GM19043 (cell line): ENCODE measurements at regions not wholly inside any gene's neighbourhood (a gene's known extent, or its start where the extent isn't known, plus 50 kb on each side); places are given as distances from the start of the nearest gene placed in this dataset.
"Not testable (repeated sequence)": the region's sequence is repeated elsewhere in the genome, so short reads cannot be mapped to it uniquely, and the experiment has no call there.

ENCODE experiments used
- ATAC-seq: cut with Tn5 transposase; IDR thresholded peaks from one replicate; pipeline ENCODE4 v1.9.1; 2021; ENCODE audit warnings: low read depth; ENCODE audit not compliant: unreplicated experiment

DNA sequence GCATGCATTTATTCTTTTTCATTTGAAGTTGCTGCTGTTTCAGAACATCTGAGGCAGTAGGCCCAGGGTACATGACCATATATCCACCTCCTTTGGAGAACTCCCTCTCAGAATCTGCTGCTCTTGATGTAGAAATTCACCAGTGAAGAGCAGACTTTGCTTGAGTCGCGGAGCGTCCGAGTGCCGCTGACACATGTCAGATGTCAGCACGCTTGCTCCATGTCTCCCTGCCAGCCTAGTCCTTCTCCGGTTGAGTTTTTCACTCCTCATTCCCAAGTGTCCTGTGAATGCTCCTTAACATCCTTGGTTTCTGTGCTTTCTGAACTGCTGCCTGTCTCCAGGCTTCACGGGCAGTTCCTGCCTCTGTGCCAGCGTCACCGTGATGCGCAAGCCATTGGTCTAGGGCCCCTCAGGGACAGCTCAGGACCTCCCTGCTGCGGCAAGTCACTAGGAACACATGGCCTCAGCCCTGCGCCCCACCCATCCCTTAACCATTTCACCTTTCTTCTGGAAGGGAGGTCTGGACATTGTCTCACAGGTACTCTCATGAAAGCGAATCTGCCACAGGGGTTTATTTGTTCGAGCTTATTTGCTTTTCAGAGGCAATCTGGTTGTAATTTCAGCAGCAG is 93.1 kb upstream of the RBPJ start:
- ATAC-seq, result no peak

DNA sequence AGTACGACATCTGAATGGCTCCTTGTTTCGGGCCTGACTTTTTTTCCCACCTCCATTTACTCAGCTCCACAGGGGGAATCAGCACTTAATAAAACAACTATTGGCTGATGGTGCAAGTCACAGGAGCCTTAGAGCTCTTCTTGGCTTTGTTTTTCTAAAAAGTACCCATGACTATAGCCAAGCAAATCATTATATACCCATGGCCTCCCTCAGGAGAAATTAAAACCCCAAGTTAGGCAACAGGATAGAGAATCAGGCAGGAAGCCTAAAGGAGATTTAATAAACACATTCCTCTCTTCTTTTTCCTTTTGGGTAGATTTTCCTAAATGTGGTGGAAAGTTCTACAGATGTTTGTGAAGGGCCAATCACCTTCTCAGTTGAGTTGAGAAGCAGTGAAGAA is 91.9 kb upstream of the RBPJ start:
- ATAC-seq, result no peak

DNA sequence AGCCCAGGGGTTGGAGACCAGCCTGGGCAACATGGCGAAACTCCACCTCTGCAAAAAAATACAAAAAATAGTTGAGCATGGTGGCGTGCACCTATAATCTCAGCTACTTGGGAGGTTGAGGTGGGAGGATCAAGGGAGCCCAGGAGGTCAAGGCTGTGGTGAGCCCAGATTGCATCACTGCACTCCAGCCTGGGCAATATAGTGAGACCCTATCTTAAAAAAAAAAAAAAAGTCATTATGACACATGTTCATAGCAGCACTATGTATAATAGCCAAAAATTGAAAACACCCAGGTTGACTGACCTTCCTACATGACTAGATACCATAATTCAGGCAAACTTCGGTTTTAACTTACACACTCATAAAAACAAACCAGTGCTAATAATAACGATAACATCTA is 90.8 kb upstream of the RBPJ start:
- no peak for ATAC-seq

DNA sequence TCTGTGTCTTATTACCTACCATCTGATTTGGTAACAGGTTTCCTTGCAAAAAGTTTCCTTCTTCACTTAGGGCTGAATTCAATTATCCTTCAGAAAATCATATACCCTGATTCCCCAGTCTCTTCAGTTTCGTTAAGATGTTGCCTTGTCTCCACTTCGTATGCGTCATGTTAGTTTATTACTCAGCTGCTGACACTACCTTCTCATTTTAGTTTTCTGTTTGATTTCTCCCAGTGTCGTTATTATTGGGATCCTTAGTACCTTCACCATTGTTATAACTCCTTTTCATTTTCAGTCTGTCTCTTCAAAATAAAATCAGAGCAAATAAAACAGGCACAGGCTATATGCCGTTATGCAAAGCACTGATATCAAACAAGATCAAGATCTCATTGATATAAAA is 87.5 kb upstream of the RBPJ start:
- ATAC-seq, result no peak

DNA sequence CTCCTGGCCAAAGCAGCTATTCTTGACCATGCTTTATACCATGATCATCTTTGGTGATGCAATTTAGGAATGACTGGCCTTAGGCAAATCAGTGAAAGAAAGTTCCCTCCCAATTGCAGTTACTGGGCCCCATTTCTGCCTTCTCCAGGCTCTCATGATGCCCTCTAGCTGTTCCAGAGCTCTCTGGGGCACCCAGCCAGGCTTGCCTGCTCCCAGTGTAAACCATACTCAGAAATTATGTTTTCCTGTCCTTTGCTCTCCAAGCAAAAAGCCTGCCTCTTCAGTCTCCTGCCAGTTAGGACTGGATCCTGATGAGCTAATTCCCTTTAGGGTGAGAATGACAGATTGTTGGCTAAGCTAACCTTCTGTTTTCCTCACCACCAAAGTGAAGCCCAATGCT is 85.3 kb upstream of the RBPJ start:
- ATAC-seq, result no peak

DNA sequence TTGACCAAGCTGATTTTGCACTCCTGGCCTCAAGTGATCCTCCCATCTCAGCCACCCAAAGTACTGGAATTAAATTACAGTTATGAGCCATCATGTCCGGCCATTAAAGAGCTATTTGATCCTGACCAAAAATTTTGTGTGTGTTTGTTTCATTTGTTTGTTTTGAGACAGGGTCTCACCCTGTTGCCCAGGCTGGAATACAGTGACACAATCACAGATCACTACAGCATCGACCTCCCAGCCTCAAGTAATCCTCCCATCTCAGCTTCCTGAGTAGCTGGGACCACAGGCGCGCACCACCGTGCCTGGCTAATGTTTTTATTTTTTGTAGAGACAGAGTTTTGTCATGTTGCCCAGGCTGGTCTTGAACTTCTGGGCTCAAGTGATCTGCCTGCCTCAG is 82.9 kb upstream of the RBPJ start:
- ATAC-seq, result no peak

DNA sequence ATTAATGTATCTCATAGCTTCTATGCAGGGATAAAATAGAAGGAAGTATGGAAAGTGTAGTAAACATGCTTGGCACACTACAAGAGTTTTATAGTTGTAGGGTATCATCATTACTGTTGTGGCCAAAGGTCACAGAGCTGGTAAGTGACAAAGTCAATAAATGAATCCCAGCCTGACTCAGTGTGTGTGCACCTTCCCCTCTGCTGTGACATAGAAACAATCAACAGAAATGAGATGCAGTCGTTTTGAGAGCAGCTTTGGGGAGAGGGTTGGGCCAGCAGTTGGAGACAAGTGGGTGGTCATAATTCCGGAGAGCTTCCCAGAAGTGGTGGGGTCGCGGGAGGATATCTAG is 82.4 kb upstream of the RBPJ start:
- no peak for ATAC-seq

DNA sequence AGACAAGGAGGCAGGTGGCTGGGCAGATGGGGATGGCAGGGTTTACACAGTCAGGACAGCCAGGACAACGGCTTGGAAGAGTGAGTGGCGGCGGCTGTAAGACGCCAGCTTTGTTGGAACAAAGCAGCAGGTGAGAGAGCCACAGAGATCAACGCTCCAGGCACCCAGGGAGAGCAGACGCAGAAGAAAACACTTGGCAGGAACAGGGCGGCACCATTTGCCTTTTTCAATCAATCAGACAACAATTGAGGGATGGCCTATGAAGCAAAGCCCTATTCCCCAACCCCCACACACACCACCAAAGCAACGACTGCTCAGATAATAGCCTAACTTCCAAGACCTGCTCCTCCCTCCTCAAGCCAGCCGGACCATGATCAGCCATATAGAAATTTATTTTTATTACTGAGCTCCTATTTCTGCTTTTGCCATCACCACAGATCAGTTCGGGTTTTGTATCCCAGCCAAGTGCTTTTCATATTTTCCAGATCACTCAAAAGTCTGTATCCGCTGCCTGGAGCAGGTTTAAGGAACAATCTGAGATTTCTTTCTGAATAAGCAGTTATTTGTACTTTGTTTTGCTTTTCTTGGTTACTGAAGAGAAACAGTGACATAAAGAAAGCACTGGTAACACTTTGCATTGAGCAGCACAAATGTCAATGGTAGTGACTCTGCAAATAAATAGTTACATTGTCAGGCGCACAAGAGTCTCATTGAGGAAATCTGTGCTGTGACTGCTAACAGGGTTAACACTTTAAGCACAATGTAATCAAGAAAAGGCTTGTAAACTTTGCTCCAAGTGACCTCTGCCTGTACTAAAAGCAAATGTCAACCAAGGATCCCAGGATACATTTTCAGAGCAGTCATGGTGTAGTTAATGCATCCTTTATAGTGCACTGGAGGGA is 81.8 kb upstream of the RBPJ start:
- ATAC-seq, result no peak

DNA sequence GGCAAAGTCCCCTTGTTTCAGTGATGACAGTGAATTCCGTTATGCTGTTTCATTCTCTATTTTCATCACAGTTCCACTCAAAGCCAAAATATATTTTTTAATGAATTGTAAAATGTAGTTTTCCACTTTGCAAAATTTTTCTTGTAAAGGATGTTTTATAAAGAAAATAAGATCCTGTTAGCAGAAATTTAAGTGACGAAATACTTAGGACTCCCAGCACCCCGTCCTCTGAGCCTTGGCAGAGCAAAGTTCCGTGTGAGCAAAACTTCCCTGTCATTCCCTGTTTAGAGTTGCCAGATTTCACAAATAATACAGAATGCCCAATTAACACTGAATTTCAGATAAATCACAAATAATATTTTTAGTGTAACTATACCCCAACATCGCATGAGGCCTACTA is 81.0 kb upstream of the RBPJ start:
- no peak for ATAC-seq

DNA sequence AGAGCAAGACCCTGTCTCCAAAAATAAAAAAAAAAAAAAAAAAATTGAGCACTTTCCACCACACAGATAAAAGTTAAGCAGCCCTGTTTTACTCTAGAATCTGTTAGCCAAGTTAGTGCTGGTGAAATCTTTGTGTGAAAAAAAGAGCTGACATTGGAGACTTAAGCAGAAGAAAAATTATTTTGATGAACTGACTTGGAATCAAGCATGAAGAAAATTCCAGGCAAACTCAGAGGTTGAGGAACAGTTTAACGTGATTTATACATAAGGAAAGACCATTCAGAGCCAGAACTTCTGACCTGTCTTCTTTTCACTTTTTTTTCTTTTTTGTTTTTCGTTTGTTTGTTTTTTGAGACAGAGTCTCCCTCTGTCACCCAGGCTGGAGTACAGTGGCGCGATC is 79.6 kb upstream of the RBPJ start:
- no peak for ATAC-seq

DNA sequence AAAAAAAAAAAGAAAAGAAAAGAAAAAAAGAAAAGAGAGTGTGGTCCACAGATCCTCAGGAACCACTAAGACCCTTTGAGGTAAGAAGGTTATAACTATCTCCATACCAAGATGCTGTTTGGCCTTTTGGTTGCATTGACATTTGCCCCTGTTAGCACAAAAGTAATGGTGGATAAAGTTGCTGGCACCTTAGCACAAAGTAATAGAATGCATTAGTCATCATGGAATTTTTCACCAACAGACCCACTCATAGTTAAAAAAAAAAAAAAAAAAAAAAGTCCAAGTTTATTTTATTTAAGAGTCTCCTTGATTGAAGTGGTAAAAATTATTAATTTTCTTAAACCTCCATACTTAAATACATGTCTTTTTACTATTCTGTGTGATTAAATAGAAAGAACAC is 78.4 kb upstream of the RBPJ start:
- no peak for ATAC-seq

DNA sequence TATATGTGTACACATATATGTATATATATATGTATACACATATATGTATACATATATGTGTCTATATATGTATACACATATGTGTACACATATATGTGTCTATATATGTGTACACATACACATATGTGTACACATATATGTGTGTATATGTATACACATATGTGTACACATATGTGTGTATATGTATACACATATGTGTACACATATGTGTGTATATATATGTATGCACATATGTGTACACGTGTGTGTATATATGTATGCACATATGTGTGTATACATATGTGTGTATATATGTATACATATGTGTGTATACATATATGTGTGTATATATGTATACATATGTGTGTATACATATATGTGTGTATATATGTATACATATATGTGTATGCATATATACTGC is 76.7 kb upstream of the RBPJ start:
- ATAC-seq, result not testable (repeated sequence)

DNA sequence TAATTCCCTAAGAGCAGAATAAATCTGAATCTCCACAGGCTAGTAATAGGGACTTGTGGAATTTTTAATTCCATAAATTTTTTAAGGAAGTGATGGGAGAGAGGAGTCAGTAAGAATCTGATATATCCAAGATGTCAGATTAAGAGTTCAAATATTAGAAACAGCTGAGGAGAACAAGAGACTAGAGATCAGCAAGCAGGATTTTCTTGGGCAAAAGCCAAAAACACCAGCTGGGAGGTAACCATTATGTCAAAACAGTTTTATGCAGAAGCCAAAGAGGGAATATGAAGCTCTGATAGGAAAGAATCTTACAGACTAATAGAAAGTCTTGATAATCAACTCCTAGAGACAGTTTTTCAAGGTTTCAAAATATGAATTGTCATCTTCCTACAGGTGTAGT is 72.2 kb upstream of the RBPJ start:
- no peak for ATAC-seq

DNA sequence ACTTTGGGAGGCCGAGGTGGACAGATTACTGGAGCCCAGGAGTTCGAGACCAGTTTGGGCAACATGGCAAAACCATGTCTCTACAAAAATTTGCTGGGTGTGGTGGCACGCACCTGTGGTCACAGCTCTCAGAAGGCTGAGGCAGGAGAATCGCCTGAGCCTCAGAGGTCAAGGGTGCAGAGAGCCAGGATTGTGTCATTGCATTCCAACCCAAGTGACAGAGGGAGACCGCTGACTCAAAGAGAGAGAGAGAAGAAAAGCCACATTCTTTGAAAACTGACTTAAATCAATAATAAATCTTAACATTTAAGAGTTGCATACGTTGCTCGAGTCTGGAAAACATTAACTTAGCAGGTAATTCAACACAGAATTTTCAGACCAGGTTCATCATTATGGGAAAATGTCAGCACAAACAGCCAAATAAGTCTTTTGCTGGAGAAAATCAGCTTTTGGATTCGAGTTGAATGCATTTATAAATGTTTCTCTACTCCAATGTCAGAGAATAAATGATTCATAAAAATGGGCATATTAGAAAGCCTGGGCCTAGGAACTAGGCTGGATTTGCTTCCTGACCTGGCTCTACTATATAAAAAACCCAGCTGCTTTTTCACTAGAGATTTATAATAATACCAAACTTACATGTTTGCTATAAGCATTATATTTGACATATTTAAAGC is 68.3 kb upstream of the RBPJ start:
- peak; percentile 51 for ATAC-seq

DNA sequence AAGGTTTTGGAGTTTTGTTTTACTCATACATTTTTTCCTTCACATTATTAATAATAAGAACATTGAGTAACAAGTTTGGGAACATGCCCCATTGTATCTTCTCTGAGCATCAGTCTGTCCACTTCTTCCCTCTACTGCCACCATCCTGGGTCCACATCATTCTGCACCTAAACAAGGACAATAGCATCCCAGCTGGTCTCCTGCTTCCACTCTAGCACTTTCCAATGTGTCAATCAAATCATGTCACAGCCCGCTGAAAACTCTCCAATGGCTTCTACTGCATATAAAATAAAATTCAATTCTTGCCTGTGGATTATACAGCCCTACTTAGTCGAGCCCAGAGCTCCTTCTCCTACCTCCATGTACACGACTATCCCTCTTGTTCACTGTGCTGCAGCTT is 66.8 kb upstream of the RBPJ start:
- no peak for ATAC-seq

DNA sequence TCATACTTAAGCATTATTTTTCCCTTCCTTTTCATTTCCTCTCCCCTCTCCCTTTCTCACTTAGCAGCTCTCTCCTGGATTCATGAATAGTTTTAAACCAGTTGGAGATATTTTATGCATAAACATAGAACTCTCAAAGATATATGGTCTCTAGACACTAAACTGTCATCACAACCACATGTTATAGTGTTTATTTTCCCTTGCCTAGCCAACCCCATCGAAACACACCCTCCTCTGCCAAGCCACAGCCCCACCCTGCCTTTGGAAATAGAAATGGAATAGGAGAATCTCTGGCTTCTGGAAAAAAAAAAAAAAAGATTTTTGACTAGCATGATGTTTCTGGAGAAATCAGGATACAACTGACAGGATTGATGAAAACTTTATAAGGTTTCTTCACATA is 64.8 kb upstream of the RBPJ start:
- no peak for ATAC-seq

DNA sequence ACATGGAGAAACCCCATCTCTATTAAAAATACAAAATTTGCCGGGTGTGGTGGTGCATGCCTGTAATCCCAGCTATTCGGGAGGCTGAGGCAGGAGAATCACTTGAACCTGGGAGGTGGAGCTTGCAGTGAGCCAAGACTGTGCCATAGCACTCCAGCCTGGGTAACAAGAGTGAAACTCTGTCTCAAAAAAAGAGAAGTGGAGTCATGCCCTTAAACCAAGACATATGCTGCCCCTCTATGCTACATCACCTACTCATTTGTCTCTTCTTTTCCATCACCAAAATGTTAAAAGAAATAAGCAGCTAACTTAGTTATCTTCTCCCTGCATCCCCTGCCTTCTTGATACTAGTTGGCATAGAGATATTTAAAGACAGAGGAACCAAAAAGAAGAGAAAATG is 63.4 kb upstream of the RBPJ start:
- ATAC-seq, result not testable (repeated sequence)

DNA sequence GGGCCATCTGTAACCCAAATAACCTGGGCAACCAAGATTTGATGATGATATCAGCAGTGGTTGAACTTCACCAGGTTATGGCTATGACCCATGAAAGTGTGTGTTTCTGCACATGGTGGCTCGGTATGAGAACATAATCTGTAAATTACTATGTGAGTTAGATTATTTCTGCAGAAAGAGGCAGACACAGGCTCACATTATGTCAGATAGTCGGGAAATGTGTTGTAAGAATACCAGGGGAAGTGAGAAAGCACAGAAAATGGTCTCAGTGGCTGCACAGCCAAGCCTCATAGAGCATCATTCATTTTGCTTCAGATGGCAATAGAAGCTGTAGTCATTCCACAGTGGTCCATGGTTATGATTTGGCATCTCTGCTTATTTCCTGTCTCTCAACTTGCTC is 63.0 kb upstream of the RBPJ start:
- peak; percentile 85 for ATAC-seq

DNA sequence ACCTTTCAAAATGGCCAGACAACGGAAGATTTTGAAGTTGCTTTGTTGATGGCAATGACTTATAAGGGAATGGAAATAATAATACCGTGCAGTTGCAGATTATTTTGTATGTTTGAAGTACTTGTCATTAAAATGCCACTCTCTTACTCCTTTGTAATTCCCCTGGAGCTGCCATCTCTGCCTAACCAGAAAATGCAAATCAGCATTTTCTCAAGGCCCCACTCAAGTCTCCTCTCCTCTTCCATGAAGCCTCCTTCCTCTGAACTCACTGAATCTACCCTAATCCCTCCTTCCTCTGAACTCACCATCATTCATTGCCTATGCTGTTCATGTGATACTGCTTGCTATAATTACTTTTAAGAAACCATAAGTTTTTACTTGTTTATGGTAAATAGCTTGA is 60.2 kb upstream of the RBPJ start:
- ATAC-seq, result no peak

DNA sequence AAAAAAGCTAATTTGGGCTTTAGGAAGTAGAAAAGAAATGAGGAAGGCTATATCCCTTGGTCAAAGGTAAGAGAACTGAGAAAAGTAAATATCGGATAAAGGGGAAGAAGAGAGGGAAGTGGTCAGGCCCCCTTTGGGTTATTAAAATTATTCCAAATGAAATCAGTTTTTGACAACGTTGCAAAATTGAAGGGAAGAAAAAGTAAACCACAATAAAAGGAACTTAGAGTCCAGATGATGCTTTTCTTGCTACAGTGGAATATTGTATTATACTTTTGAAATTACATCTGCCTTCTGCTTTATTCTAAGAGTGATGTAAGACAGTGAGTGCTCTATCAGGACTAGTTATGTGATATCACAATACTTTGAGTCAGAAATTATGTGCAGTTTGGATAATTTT is 59.4 kb upstream of the RBPJ start:
- no peak for ATAC-seq

DNA sequence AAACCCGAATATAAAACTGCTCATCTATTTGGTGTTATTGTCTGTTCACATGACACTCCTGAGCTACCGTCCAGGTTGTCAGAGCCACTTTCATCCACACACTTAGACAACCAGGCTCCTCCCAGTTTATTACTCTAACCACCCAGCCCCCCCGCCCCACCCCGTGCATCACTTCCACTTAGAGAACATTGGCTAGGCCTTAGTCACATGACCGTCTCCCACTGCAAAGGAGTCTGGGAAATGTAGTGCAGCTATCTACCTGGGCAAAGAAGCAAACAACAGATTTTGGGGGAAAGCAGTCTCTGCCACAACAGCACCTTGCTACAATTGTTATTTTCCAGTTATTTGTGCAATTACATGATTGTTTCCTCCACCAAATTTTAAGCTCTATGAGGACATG is 57.6 kb upstream of the RBPJ start:
- no peak for ATAC-seq

DNA sequence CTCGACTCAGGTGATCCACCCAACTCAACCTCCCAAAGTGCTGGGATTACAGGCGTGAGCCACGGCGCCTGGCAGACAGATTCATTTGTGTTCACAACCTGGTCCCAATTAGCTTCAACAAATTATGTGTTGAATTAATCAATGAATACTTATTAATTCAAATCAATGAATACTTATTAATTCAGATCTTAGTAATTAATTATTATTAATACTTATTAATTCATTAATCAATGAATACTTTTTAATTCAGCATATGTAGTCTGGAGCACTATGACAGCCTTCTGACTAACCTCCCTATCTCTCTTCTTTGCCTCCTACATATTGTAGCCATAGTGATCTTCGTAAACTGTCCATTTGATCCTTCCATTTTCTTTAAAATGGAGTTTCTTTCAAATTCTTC is 56.7 kb upstream of the RBPJ start:
- no peak for ATAC-seq
